WTC11 (cell line): ENCODE measurements at regions not wholly inside any gene's neighbourhood (a gene's known extent, or its start where the extent isn't known, plus 50 kb on each side); places are given as distances from the start of the nearest gene placed in this dataset.

ENCODE experiments used
- ATAC-seq: fragments of 200-7000 bp; cut with Tn5 transposase; 2 replicates; pipeline ENCODE4 v1.10.0; 2021; ENCODE audit warnings: mild to moderate bottlenecking, moderate library complexity
- CTCF ChIA-PET: fragments of 300-600 bp; sonication (Branson Sonifier 250); formaldehyde crosslinking; loops from one replicate; lab custom pipeline; 2021; ENCODE audit warnings: antibody characterized with exemption; lab: Charles Lee
- POLR2A ChIA-PET: fragments of 350-600 bp; sonication (Branson Sonifier 250); formaldehyde crosslinking; loops from one replicate; lab custom pipeline; 2021; ENCODE audit warnings: antibody characterized with exemption; lab: Charles Lee
- DNase-seq: peaks from one replicate; pipeline ENCODE4 v3.0.0; 2021; ENCODE audit warnings: low spot score
- H3K27ac Mint-ChIP-seq: 2 replicates; pipeline ENCODE4 v1.8.0; 2021; ENCODE audit warnings: mixed read lengths
- H3K27me3 Mint-ChIP-seq: 2 replicates; pipeline ENCODE4 v1.8.0; 2021; ENCODE audit warnings: low read depth, mild to moderate bottlenecking, moderate library complexity, mixed read lengths
- H3K36me3 Mint-ChIP-seq: 2 replicates; pipeline ENCODE4 v1.8.0; 2021; ENCODE audit warnings: mixed read lengths
- H3K4me1 Mint-ChIP-seq: 2 replicates; pipeline ENCODE4 v1.8.0; 2022; ENCODE audit warnings: mixed read lengths
- H3K4me3 Mint-ChIP-seq: 2 replicates; pipeline ENCODE4 v1.8.0; 2021; ENCODE audit warnings: mild to moderate bottlenecking, moderate library complexity, mixed read lengths
- H3K9me3 Mint-ChIP-seq: 2 replicates; pipeline ENCODE4 v1.8.0; 2021; ENCODE audit warnings: mixed read lengths
- ATF1 ChIP-seq: sonication (generic); formaldehyde crosslinking; IDR thresholded peaks from 2 replicates; pipeline ENCODE4 v1.8.1; 2023; ENCODE audit warnings: mild to moderate bottlenecking, moderate library complexity, missing genetic modification reagents
- CREB1 ChIP-seq: sonication (generic); formaldehyde crosslinking; IDR thresholded peaks from 2 replicates; pipeline ENCODE4 v1.8.0; 2023; ENCODE audit warnings: mild to moderate bottlenecking, missing genetic modification reagents
- ELF4 ChIP-seq: sonication (generic); formaldehyde crosslinking; IDR thresholded peaks from 2 replicates; pipeline ENCODE4 v1.8.1; 2022; ENCODE audit warnings: low read depth, mild to moderate bottlenecking, moderate library complexity, missing genetic modification reagents
- EMX1 ChIP-seq: fragments of 250-450 bp; sonication (Bioruptor Pico); IDR thresholded peaks from 2 replicates; pipeline ENCODE4 v1.8.0; 2021; ENCODE audit warnings: mild to moderate bottlenecking
- JUN ChIP-seq: sonication (generic); formaldehyde crosslinking; IDR thresholded peaks from 2 replicates; pipeline ENCODE4 v1.8.0; 2023; ENCODE audit warnings: mild to moderate bottlenecking, missing genetic modification reagents
- MXD4 ChIP-seq: fragments of 250-450 bp; sonication (Bioruptor Pico); IDR thresholded peaks from 2 replicates; pipeline ENCODE4 v1.8.0; 2021; ENCODE audit warnings: mild to moderate bottlenecking, moderate library complexity, borderline replicate concordance
- SMAD3 ChIP-seq: sonication (generic); formaldehyde crosslinking; IDR thresholded peaks from 2 replicates; pipeline ENCODE4 v1.8.0; 2022; ENCODE audit warnings: missing genetic modification reagents, mild to moderate bottlenecking, borderline replicate concordance
- SP1 ChIP-seq: sonication (generic); formaldehyde crosslinking; conservative IDR thresholded peaks from 2 replicates; pipeline ENCODE4 v1.8.1; 2022; ENCODE audit warnings: missing genetic modification reagents
- ZNF138 ChIP-seq: sonication (generic); formaldehyde crosslinking; conservative IDR thresholded peaks from 2 replicates; pipeline ENCODE4 v1.8.1; 2022; ENCODE audit warnings: mild to moderate bottlenecking, moderate library complexity, missing genetic modification reagents
- TF ChIP-seq, protein P1 (sequence below): sonication (generic); formaldehyde crosslinking; IDR thresholded peaks from 2 replicates; pipeline ENCODE4 v1.8.1; 2023; ENCODE audit warnings: mild to moderate bottlenecking, moderate library complexity, missing genetic modification reagents
- TF ChIP-seq, protein P2 (sequence below): sonication (generic); formaldehyde crosslinking; IDR thresholded peaks from 2 replicates; pipeline ENCODE4 v1.8.0; 2022; ENCODE audit warnings: missing genetic modification reagents
- TF ChIP-seq, protein P3 (sequence below): fragments of 250-450 bp; sonication (Bioruptor Pico); conservative IDR thresholded peaks from 2 replicates; pipeline ENCODE4 v1.9.0; 2021; ENCODE audit warnings: mild to moderate bottlenecking
- TF ChIP-seq, protein P4 (sequence below): sonication (generic); formaldehyde crosslinking; IDR thresholded peaks from 2 replicates; pipeline ENCODE4 v1.8.0; 2022; ENCODE audit warnings: mild to moderate bottlenecking, missing genetic modification reagents
- TF ChIP-seq, protein P5 (sequence below): sonication (generic); formaldehyde crosslinking; IDR thresholded peaks from 2 replicates; pipeline ENCODE4 v1.8.1; 2022; ENCODE audit warnings: mild to moderate bottlenecking, moderate library complexity, missing genetic modification reagents
- TF ChIP-seq, protein P6 (sequence below): sonication (generic); formaldehyde crosslinking; IDR thresholded peaks from 2 replicates; pipeline ENCODE4 v1.8.0; 2023; ENCODE audit warnings: missing genetic modification reagents
- TF ChIP-seq, protein P7 (sequence below): fragments of 250-450 bp; sonication (Bioruptor Pico); IDR thresholded peaks from 2 replicates; pipeline ENCODE4 v1.8.0; 2021; ENCODE audit warnings: mild to moderate bottlenecking
- TF ChIP-seq, protein P8 (sequence below): fragments of 250-450 bp; sonication (Bioruptor Pico); IDR thresholded peaks from 2 replicates; pipeline ENCODE4 v1.9.0; 2021; ENCODE audit warnings: moderate library complexity, mild to moderate bottlenecking, inconsistent platforms, borderline replicate concordance

DNA sequence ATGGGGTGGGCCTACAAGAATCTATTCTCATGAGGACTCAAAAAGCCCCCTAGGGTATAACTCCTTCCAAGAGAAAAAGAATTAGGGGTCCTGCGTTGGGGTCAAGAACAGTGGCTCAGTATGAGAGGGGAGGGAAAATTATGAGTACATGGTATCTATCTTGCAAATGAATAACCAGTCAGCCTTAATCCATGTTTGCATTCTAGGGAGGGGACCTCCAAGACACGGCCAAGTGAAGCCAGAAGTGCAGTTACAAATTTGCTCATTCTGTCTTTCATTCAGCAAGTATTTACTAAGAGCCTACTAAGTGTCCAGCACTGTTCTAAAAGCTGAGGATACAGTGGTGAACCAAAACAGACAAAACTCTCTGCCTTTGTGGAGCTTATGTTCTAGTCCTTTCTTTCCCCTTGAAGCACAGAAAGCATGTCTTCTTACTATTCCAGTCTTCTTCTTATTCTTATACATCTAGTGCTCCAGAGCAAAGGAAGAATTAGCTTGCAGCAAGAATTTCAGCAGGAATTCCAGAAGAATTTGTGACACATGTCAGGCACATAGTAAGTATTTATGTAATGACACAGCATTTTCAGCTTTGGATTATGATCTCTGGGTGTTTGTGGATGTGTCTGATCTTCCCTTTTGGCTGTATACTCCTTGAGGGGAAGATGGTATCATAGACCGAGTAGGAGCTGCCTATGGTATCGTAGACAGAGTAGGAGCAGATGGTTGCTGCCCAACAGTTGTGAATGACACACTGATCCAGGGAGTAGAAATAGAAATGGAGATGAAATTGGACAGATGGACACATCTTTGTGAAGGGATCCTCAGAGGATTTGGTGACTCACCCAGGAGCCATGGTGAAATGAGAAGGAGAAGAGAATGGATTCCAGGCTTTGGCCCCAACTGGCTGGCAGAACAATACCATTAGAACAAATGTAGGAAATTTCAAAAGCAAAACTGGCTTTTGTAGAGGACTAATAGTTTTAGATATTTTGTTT lies 75.9 kb downstream of the COQ2 start (continued):
- TF ChIP-seq, protein P1, sequence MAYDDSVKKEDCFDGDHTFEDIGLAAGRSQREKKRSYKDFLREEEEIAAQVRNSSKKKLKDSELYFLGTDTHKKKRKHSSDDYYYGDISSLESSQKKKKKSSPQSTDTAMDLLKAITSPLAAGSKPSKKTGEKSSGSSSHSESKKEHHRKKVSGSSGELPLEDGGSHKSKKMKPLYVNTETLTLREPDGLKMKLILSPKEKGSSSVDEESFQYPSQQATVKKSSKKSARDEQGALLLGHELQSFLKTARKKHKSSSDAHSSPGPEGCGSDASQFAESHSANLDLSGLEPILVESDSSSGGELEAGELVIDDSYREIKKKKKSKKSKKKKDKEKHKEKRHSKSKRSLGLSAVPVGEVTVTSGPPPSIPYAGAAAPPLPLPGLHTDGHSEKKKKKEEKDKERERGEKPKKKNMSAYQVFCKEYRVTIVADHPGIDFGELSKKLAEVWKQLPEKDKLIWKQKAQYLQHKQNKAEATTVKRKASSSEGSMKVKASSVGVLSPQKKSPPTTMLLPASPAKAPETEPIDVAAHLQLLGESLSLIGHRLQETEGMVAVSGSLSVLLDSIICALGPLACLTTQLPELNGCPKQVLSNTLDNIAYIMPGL, result no peak
- TF ChIP-seq, protein P2, sequence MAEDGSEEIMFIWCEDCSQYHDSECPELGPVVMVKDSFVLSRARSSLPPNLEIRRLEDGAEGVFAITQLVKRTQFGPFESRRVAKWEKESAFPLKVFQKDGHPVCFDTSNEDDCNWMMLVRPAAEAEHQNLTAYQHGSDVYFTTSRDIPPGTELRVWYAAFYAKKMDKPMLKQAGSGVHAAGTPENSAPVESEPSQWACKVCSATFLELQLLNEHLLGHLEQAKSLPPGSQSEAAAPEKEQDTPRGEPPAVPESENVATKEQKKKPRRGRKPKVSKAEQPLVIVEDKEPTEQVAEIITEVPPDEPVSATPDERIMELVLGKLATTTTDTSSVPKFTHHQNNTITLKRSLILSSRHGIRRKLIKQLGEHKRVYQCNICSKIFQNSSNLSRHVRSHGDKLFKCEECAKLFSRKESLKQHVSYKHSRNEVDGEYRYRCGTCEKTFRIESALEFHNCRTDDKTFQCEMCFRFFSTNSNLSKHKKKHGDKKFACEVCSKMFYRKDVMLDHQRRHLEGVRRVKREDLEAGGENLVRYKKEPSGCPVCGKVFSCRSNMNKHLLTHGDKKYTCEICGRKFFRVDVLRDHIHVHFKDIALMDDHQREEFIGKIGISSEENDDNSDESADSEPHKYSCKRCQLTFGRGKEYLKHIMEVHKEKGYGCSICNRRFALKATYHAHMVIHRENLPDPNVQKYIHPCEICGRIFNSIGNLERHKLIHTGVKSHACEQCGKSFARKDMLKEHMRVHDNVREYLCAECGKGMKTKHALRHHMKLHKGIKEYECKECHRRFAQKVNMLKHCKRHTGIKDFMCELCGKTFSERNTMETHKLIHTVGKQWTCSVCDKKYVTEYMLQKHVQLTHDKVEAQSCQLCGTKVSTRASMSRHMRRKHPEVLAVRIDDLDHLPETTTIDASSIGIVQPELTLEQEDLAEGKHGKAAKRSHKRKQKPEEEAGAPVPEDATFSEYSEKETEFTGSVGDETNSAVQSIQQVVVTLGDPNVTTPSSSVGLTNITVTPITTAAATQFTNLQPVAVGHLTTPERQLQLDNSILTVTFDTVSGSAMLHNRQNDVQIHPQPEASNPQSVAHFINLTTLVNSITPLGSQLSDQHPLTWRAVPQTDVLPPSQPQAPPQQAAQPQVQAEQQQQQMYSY, result no peak
- TF ChIP-seq SP1 (CRISPR knock-in tag) (no peak), ELF4 (CRISPR knock-in tag) (no peak), CREB1 (CRISPR knock-in tag) (no peak)

DNA sequence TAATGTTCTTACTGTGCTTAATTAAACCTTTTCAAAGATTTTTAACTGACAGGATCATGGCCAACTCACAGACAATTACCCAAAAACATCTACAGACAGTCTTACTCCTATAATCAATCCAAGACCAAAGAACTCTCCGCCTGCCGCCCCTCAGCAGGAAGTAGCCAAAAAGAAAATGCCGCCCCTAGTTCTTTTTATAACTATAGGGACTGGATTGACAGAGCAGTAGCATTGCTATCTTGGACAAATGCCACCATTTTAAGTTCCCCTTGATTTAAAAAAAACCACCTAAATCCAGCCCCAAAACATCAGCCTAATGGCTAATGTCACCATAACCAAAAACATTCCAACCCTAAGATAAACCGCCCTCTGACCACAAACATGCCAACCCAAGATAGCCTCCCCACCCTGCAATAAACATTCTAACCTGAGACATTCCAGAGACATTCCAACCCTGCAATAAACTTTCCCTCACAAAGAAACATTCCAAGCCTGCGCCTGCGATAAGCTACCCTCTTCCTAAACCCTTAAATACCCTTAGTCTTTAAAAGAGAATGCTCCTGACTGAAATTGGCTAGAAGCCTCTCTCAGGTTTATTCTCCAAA lies 77.0 kb downstream of the COQ2 start:
- CTCF ChIA-PET, result no interaction called here
- Mint-ChIP-seq H3K27me3 (peaks cover 17% of the 10 kb centered on the region), H3K27ac (no peak overlapping the region), H3K4me1 (peaks cover 26% of the 10 kb centered on the region), H3K4me3 (no peak overlapping the region), H3K9me3 (peaks cover 20% of the 10 kb centered on the region), H3K36me3 (peaks cover 14% of the 10 kb centered on the region)
- POLR2A ChIA-PET, result no interaction called here
- ATAC-seq, result peak; percentile 77
- TF ChIP-seq JUN (CRISPR knock-in tag) (no peak), MXD4 (no peak), SP1 (CRISPR knock-in tag) (no peak)
- TF ChIP-seq, protein P3, sequence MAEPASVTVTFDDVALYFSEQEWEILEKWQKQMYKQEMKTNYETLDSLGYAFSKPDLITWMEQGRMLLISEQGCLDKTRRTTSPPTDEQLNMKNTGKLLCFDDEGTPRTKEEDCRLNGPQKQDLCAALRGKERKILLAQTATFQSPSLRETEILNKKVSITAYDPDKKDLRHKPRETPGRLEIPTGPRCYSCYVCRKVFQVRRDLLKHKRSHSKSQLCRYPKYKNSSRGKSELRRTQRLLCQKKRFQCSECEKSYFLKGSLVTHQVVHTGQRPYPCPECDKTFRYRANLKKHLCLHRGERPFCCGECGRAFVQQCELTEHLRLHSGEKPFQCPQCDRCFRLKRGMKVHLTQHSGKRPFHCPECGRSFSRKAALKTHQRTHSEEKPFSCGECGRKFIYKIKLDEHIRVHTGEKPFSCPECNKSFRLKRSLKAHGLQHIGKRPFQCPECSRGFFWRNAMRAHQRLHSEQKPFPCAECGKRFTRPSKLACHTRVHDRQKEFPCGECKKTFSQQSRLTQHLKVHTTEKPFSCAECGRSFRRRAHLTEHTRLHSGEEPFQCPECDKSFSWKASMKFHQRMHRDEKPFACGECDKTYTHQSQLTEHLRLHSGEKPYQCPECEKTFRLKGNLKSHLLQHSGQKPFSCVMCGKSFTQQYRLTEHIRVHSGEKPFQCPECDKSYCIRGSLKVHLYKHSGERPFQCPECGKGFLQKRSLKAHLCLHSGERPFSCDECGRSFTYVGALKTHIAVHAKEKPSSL (CRISPR knock-in tag), result no peak
- TF ChIP-seq, protein P4, sequence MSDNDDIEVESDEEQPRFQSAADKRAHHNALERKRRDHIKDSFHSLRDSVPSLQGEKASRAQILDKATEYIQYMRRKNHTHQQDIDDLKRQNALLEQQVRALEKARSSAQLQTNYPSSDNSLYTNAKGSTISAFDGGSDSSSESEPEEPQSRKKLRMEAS (CRISPR knock-in tag), result no peak
- TF ChIP-seq, protein P5, sequence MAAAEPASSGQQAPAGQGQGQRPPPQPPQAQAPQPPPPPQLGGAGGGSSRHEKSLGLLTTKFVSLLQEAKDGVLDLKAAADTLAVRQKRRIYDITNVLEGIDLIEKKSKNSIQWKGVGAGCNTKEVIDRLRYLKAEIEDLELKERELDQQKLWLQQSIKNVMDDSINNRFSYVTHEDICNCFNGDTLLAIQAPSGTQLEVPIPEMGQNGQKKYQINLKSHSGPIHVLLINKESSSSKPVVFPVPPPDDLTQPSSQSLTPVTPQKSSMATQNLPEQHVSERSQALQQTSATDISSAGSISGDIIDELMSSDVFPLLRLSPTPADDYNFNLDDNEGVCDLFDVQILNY (CRISPR knock-in tag), result no peak
- DNase-seq, result no peak

DNA sequence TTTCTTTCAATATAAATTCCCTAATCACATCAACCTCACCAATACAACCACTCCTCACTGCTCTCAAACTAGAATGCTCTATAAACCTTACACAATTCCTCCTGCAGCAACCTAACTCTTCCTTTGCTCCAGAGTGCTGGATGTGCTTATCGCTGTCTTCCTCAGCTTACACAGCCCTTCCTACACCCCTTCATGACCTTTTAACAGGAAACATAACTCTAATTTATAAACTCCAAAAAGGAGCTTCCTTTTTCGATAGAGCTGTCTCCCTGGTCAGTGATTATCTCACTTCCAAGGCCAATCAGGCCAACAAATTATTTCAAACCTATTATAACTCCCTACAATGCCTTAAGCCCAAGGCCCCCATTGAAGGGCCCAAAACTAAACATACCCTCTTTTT lies 78.8 kb downstream of the COQ2 start:
- ATAC-seq, result no peak
- H3K27me3 Mint-ChIP-seq, result peaks cover 17% of the 10 kb centered on the region
- H3K4me3 Mint-ChIP-seq, result no peak overlapping the region
- peaks cover 16% of the 10 kb centered on the region for H3K4me1 Mint-ChIP-seq
- H3K36me3 Mint-ChIP-seq, result peaks cover 14% of the 10 kb centered on the region
- CTCF ChIA-PET, result no interaction called here
- no peak for DNase-seq
- POLR2A ChIA-PET, result no interaction called here
- H3K27ac Mint-ChIP-seq, result no peak overlapping the region
- peaks cover 20% of the 10 kb centered on the region for H3K9me3 Mint-ChIP-seq
- TF ChIP-seq ZNF138 (no peak), EMX1 (no peak), SMAD3 (CRISPR knock-in tag) (no peak), ATF1 (CRISPR knock-in tag) (no peak), SP1 (CRISPR knock-in tag) (no peak)
- TF ChIP-seq, protein P6, sequence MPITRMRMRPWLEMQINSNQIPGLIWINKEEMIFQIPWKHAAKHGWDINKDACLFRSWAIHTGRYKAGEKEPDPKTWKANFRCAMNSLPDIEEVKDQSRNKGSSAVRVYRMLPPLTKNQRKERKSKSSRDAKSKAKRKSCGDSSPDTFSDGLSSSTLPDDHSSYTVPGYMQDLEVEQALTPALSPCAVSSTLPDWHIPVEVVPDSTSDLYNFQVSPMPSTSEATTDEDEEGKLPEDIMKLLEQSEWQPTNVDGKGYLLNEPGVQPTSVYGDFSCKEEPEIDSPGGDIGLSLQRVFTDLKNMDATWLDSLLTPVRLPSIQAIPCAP (CRISPR knock-in tag), result no peak
- TF ChIP-seq, protein P4 (CRISPR knock-in tag), result no peak
- TF ChIP-seq, protein P7, sequence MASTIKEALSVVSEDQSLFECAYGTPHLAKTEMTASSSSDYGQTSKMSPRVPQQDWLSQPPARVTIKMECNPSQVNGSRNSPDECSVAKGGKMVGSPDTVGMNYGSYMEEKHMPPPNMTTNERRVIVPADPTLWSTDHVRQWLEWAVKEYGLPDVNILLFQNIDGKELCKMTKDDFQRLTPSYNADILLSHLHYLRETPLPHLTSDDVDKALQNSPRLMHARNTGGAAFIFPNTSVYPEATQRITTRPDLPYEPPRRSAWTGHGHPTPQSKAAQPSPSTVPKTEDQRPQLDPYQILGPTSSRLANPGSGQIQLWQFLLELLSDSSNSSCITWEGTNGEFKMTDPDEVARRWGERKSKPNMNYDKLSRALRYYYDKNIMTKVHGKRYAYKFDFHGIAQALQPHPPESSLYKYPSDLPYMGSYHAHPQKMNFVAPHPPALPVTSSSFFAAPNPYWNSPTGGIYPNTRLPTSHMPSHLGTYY (CRISPR knock-in tag), result no peak
- TF ChIP-seq, protein P8, sequence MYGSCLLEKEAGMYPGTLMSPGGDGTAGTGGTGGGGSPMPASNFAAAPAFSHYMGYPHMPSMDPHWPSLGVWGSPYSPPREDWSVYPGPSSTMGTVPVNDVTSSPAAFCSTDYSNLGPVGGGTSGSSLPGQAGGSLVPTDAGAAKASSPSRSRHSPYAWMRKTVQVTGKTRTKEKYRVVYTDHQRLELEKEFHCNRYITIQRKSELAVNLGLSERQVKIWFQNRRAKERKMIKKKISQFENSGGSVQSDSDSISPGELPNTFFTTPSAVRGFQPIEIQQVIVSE, result no peak
